ENCODE measurements at regions not wholly inside any gene's neighbourhood (a gene's known extent, or its start where the extent isn't known, plus 50 kb on each side); places are given as distances from the start of the nearest gene placed in this dataset.

DNA sequence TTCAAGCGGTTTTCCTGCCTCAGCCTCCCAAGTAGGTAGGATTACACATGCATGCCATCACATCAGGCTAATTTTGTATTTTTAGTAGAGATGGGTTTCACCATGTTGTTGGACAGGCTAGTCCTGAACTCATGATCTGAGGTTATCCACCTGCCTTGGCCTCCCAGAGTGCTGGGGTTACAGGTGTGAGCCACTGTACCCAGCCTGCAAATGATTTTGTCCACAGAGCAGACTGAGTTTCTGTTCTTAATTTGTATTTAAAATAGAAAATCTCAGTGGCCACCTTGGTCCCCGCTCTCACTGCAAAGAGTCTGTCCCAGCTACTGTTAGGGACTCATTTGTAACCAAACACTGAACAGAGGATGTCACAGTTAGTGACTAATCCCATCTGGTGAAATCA, 415.7 kb upstream of the RBFOX1 start:
- H3K27ac Mint-ChIP-seq = no peak overlapping the region
- TF ChIP-seq CTCF (IDR thresholded peaks at IDR 0.05; ENCODE audit: unreplicated experiment) = no peak
- no peaks in the 10 kb centered on the region for H3K36me3 Mint-ChIP-seq
- H3K4me1 Mint-ChIP-seq = peaks cover 3% of the 10 kb centered on the region
- H3K4me3 Mint-ChIP-seq = no peak overlapping the region
- peaks cover 4% of the 10 kb centered on the region for H3K9me3 Mint-ChIP-seq
- no peak for DNase-seq (ENCODE audit: low spot score in 2 of 2, unreplicated experiment in 2 of 2)
- H3K27me3 Mint-ChIP-seq (ENCODE audit: low read depth) = no peaks in the 10 kb centered on the region

DNA sequence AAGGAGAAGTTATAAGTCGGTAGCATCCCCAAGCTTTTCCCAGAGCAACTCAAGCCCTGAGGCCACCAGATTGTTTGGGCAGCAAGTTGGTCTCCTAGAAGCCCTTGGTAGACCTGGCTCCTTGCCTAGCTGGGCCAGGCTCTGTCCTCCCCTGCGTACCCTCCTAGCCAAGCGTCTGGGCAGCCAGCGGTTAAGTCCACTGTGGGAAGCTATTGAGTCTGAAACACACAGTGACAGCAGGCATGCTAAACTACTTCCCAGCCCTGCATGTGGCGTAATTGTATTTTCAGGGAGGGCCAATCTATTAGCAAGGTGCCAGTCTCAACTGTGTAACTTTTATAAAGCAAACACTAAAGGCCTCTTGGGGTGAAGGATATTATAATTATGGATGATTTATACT, 419.1 kb upstream of the RBFOX1 start:
- no peak for DNase-seq (ENCODE audit: low spot score in 2 of 2, unreplicated experiment in 2 of 2)
- H3K4me1 Mint-ChIP-seq = peaks cover 11% of the 10 kb centered on the region
- no peak for TF ChIP-seq CTCF (IDR thresholded peaks at IDR 0.05; ENCODE audit: unreplicated experiment)
- no peaks in the 10 kb centered on the region for H3K9me3 Mint-ChIP-seq
- no peaks in the 10 kb centered on the region for H3K36me3 Mint-ChIP-seq
- no peak overlapping the region for H3K4me3 Mint-ChIP-seq
- no peaks in the 10 kb centered on the region for H3K27me3 Mint-ChIP-seq (ENCODE audit: low read depth)
- no peak overlapping the region for H3K27ac Mint-ChIP-seq

GRCh38 chr16:6910301-6910700, 422.3 kb upstream of the RBFOX1 start:
- TF ChIP-seq CTCF (IDR thresholded peaks at IDR 0.05; ENCODE audit: unreplicated experiment) = no peak
- DNase-seq (ENCODE audit: low spot score in 2 of 2, unreplicated experiment in 2 of 2) = no peak
- Mint-ChIP-seq H3K36me3 (no peaks in the 10 kb centered on the region), H3K4me1 (peaks cover 15% of the 10 kb centered on the region), H3K4me3 (no peak overlapping the region), H3K27ac (no peak overlapping the region), H3K27me3 (ENCODE audit: low read depth) (no peaks in the 10 kb centered on the region), H3K9me3 (no peaks in the 10 kb centered on the region)

- DNase-seq (ENCODE audit: low spot score in 2 of 2, unreplicated experiment in 2 of 2) = no peak
- Mint-ChIP-seq H3K9me3 (no peaks in the 10 kb centered on the region), H3K4me3 (no peak overlapping the region), H3K36me3 (no peaks in the 10 kb centered on the region), H3K4me1 (peaks cover 19% of the 10 kb centered on the region), H3K27ac (no peak overlapping the region), H3K27me3 (ENCODE audit: low read depth) (no peaks in the 10 kb centered on the region)
- TF ChIP-seq CTCF (IDR thresholded peaks at IDR 0.05; ENCODE audit: unreplicated experiment) = no peak
Observed at GRCh38 chr16:6905601-6906000, 427.0 kb upstream of the RBFOX1 start.

- no peak for DNase-seq (ENCODE audit: low spot score in 2 of 2, unreplicated experiment in 2 of 2)
- Mint-ChIP-seq H3K4me3 (no peak overlapping the region), H3K9me3 (no peaks in the 10 kb centered on the region), H3K4me1 (peaks cover 11% of the 10 kb centered on the region), H3K27me3 (ENCODE audit: low read depth) (no peaks in the 10 kb centered on the region), H3K36me3 (no peaks in the 10 kb centered on the region), H3K27ac (no peak overlapping the region)
- no peak for TF ChIP-seq CTCF (IDR thresholded peaks at IDR 0.05; ENCODE audit: unreplicated experiment)
Observed at GRCh38 chr16:6903671-6904070, 429.0 kb upstream of the RBFOX1 start.

DNA sequence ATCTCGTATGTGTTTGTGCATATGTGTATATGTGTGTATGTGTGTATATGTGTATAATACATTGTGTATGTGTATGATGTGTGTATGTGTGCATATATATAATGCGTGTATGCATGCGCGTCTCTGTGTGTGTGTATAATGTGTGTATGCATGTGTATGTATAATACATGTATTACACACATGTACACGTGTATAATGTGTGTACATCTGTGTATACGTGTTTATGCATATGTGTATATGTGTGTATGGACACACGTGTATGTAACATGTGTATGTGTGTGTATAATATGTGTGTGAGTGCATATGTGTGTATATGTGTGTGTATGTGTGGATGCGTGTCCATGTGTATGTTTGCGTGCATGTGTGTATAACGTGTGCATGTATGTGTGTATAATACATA, 433.7 kb upstream of the RBFOX1 start:
- H3K4me3 Mint-ChIP-seq = no peak overlapping the region
- TF ChIP-seq CTCF (IDR thresholded peaks at IDR 0.05; ENCODE audit: unreplicated experiment) = no peak
- H3K27me3 Mint-ChIP-seq (ENCODE audit: low read depth) = no peaks in the 10 kb centered on the region
- no peaks in the 10 kb centered on the region for H3K9me3 Mint-ChIP-seq
- no peak overlapping the region for H3K27ac Mint-ChIP-seq
- no peaks in the 10 kb centered on the region for H3K4me1 Mint-ChIP-seq
- DNase-seq (ENCODE audit: low spot score in 2 of 2, unreplicated experiment in 2 of 2) = no peak
- H3K36me3 Mint-ChIP-seq = no peaks in the 10 kb centered on the region
